Neutrophil (primary cell): ENCODE measurements at regions not wholly inside any gene's neighbourhood (a gene's known extent, or its start where the extent isn't known, plus 50 kb on each side); places are given as distances from the start of the nearest gene placed in this dataset.

Experiments
- H3K27ac ChIP-seq: fragments of 200-600 bp; sonication (generic); 2 replicates; pipeline ENCODE4 v1.5.1; 2016; ENCODE audit warnings: mild to moderate bottlenecking, moderate library complexity
- H3K27me3 ChIP-seq: fragments of 200-600 bp; sonication (generic); 2 replicates; pipeline ENCODE4 v1.6.0; 2016; ENCODE audit warnings: mild to moderate bottlenecking
- H3K36me3 ChIP-seq: fragments of 200-600 bp; sonication (generic); 2 replicates; pipeline ENCODE4 v1.5.1; 2017
- H3K4me1 ChIP-seq, 2 experiments: fragments of 200-600 bp in 1 of 2; sonication (generic) in 1 of 2; 1 replicate in 1 of 2; 2 replicates in 1 of 2; pipeline versions ENCODE4 v1.5.1 to v1.6.1; 2013 to 2016; ENCODE audit warnings: low read depth in 1 of 2, low read length in 1 of 2, mild to moderate bottlenecking in 1 of 2, moderate library complexity in 1 of 2; ENCODE audit not compliant: control insufficient read depth in 1 of 2, insufficient read depth in 1 of 2
- H3K4me3 ChIP-seq, 2 experiments: fragments of 200-600 bp in 1 of 2; sonication (generic) in 1 of 2; 1 replicate in 1 of 2; 2 replicates in 1 of 2; pipeline ENCODE4 v1.5.1; 2013 to 2016; ENCODE audit warnings: low read depth in 1 of 2, low read length in 1 of 2, mild to moderate bottlenecking in 1 of 2, moderate library complexity in 1 of 2
- H3K9me3 ChIP-seq: fragments of 200-600 bp; sonication (generic); 2 replicates; pipeline ENCODE4 v1.5.1; 2016
- CTCF ChIP-seq: fragments of 200-600 bp; sonication (generic); IDR thresholded peaks from 2 replicates; pipeline ENCODE4 v1.5.1; 2016; ENCODE audit warnings: antibody characterized with exemption

- H3K27me3 ChIP-seq, result peaks cover 21% of the 10 kb centered on the region
- H3K4me1 ChIP-seq, result no peaks in the 10 kb centered on the region
- H3K27ac ChIP-seq, result no peak overlapping the region
- no peak for TF ChIP-seq CTCF
- H3K4me3 ChIP-seq, result no peak overlapping the region
- H3K9me3 ChIP-seq, result no peaks in the 10 kb centered on the region
- no peaks in the 10 kb centered on the region for H3K36me3 ChIP-seq
Observed at GRCh38 chr10:114735946-114736345, 77.9 kb upstream of the ABLIM1 start.

GRCh38 chr10:114743521-114744231 lies 77.9 kb upstream of the FHIP2A start:
- no peaks in the 10 kb centered on the region for H3K9me3 ChIP-seq
- no peak overlapping the region for H3K4me3 ChIP-seq
- H3K36me3 ChIP-seq, result no peaks in the 10 kb centered on the region
- peak overlapping the region; percentile 70 for H3K27ac ChIP-seq
- no peak for TF ChIP-seq CTCF
- peaks cover 58% of the 10 kb centered on the region for H3K27me3 ChIP-seq
- H3K4me1 ChIP-seq, result peaks cover 32 to 36% of the 10 kb centered on the region in 2 experiments

- H3K9me3 ChIP-seq, result no peaks in the 10 kb centered on the region
- TF ChIP-seq CTCF, result no peak
Observed at GRCh38 chr10:114746531-114746930, 75.0 kb upstream of the FHIP2A start.

GRCh38 chr10:114748241-114748640 lies 73.3 kb upstream of the FHIP2A start:
- Histone ChIP-seq H3K27ac (no peak overlapping the region), H3K9me3 (no peaks in the 10 kb centered on the region), H3K27me3 (peaks cover 61% of the 10 kb centered on the region), H3K4me3 (no peak overlapping the region), H3K36me3 (no peaks in the 10 kb centered on the region), H3K4me1 (peaks cover 23 to 24% of the 10 kb centered on the region in 2 experiments)
- TF ChIP-seq CTCF, result no peak

More at GRCh38 chr10:114746531-114746930, 75.0 kb upstream of the FHIP2A start:
- H3K36me3 ChIP-seq, result no peaks in the 10 kb centered on the region
- peaks cover 32 to 36% of the 10 kb centered on the region in 2 experiments for H3K4me1 ChIP-seq
- H3K27me3 ChIP-seq, result peaks cover 63% of the 10 kb centered on the region
- H3K4me3 ChIP-seq, result no peak overlapping the region
- no peak overlapping the region for H3K27ac ChIP-seq

GRCh38 chr10:114749014-114749413 lies 72.6 kb upstream of the FHIP2A start:
- H3K27me3 ChIP-seq, result peaks cover 62% of the 10 kb centered on the region
- no peak overlapping the region for H3K27ac ChIP-seq
- TF ChIP-seq CTCF, result no peak
- H3K4me1 ChIP-seq, result peaks cover 15 to 16% of the 10 kb centered on the region in 2 experiments
- no peaks in the 10 kb centered on the region for H3K36me3 ChIP-seq
- no peak overlapping the region for H3K4me3 ChIP-seq
- H3K9me3 ChIP-seq, result no peaks in the 10 kb centered on the region
